Smooth muscle cell (in vitro differentiated cells): ENCODE measurements at regions not wholly inside any gene's neighbourhood (a gene's known extent, or its start where the extent isn't known, plus 50 kb on each side); places are given as distances from the start of the nearest gene placed in this dataset.

Experiments
- DNase-seq: peaks from one replicate; lab custom pipeline; 2025; ENCODE audit not compliant: unreplicated experiment; lab: John Stamatoyannopoulos, UW
- H2AFZ ChIP-seq: fragments of 200-600 bp; sonication (generic); 2 replicates; pipeline ENCODE4 v1.6.0; 2016; ENCODE audit warnings: antibody characterized with exemption, low read depth, mild to moderate bottlenecking
- H3F3A ChIP-seq: fragments of 200-600 bp; sonication (generic); 2 replicates; pipeline ENCODE4 v1.6.0; 2017; ENCODE audit warnings: antibody characterized with exemption, low read depth
- H3K27ac ChIP-seq: fragments of 200-600 bp; sonication (generic); 2 replicates; pipeline ENCODE4 v1.5.1; 2016; ENCODE audit warnings: low read depth, mild to moderate bottlenecking
- H3K27me3 ChIP-seq: fragments of 200-600 bp; sonication (generic); 2 replicates; pipeline ENCODE4 v1.6.1; 2016; ENCODE audit warnings: low read depth, mild to moderate bottlenecking
- H3K36me3 ChIP-seq: fragments of 200-600 bp; sonication (generic); 2 replicates; pipeline ENCODE4 v1.5.1; 2016; ENCODE audit warnings: low read depth
- H3K4me1 ChIP-seq: fragments of 200-600 bp; sonication (generic); 2 replicates; pipeline ENCODE4 v1.5.1; 2016; ENCODE audit warnings: low read depth
- H3K4me2 ChIP-seq: fragments of 200-600 bp; sonication (generic); 2 replicates; pipeline ENCODE4 v1.6.0; 2016; ENCODE audit warnings: mild to moderate bottlenecking
- H3K4me3 ChIP-seq: fragments of 200-600 bp; sonication (generic); 2 replicates; pipeline ENCODE4 v1.5.1; 2016; ENCODE audit warnings: mild to moderate bottlenecking
- H3K79me2 ChIP-seq: fragments of 200-600 bp; sonication (generic); 2 replicates; pipeline ENCODE4 v1.6.0; 2016; ENCODE audit warnings: low read depth, mild to moderate bottlenecking
- H3K9ac ChIP-seq: fragments of 200-600 bp; sonication (generic); 2 replicates; pipeline ENCODE4 v1.6.0; 2016; ENCODE audit warnings: low read depth
- H3K9me3 ChIP-seq: fragments of 200-600 bp; sonication (generic); replicated peaks from 2 replicates; pipeline ENCODE4 v1.5.1; 2016; ENCODE audit warnings: low read depth
- H4K20me1 ChIP-seq: fragments of 200-600 bp; sonication (generic); 2 replicates; pipeline ENCODE4 v1.6.0; 2016; ENCODE audit warnings: low read depth
- WGBS: methylation state at CpG from one replicate; pipeline ENCODE4 v1.1.7; 2016; ENCODE audit warnings: low lambda C conversion rate; 5-methylcytosine and 5-hydroxymethylcytosine counted together
- TF ChIP-seq, protein P1 (sequence below): fragments of 200-600 bp; sonication (generic); IDR thresholded peaks from 2 replicates; pipeline ENCODE4 v1.5.1; 2017; ENCODE audit warnings: borderline replicate concordance, mild to moderate bottlenecking, antibody characterized with exemption; ENCODE audit not compliant: insufficient read depth, poor library complexity, severe bottlenecking

DNA sequence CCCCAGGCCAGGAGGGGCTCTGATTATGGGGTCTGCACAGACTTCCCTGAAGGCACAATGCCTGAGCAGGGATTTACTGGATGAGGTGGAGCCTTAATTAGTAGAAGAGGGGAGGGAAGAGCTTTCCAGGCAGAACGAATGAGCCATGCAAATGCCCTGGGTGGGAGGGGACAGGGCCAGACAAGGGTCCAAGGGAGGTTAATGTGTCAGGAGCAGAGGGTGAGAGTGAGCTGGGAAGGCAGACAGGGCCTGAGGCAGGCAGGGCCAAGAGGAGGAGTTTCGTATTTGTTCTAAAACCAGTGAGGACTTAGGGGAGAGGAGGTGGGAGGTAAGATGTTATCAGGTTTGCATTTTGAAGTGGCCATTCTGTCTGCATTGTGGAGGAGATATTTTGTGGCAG lies 65.3 kb downstream of the NPY start:
- Histone ChIP-seq H3K4me1 (peaks cover 8% of the 10 kb centered on the region), H4K20me1 (no peaks in the 10 kb centered on the region), H3F3A (no peaks in the 10 kb centered on the region), H3K27ac (no peak overlapping the region), H3K27me3 (no peaks in the 10 kb centered on the region), H3K4me3 (no peak overlapping the region), H3K9ac (no peak overlapping the region), H3K4me2 (no peak overlapping the region), H3K79me2 (no peaks in the 10 kb centered on the region), H2AFZ (no peak overlapping the region), H3K36me3 (no peaks in the 10 kb centered on the region), H3K9me3 (no peaks in the 10 kb centered on the region)
- TF ChIP-seq, protein P1, sequence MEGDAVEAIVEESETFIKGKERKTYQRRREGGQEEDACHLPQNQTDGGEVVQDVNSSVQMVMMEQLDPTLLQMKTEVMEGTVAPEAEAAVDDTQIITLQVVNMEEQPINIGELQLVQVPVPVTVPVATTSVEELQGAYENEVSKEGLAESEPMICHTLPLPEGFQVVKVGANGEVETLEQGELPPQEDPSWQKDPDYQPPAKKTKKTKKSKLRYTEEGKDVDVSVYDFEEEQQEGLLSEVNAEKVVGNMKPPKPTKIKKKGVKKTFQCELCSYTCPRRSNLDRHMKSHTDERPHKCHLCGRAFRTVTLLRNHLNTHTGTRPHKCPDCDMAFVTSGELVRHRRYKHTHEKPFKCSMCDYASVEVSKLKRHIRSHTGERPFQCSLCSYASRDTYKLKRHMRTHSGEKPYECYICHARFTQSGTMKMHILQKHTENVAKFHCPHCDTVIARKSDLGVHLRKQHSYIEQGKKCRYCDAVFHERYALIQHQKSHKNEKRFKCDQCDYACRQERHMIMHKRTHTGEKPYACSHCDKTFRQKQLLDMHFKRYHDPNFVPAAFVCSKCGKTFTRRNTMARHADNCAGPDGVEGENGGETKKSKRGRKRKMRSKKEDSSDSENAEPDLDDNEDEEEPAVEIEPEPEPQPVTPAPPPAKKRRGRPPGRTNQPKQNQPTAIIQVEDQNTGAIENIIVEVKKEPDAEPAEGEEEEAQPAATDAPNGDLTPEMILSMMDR, result no peak
- DNase-seq, result no peak
- WGBS, result 19% methylated on average over 2 of the region's 2 CpGs

DNA sequence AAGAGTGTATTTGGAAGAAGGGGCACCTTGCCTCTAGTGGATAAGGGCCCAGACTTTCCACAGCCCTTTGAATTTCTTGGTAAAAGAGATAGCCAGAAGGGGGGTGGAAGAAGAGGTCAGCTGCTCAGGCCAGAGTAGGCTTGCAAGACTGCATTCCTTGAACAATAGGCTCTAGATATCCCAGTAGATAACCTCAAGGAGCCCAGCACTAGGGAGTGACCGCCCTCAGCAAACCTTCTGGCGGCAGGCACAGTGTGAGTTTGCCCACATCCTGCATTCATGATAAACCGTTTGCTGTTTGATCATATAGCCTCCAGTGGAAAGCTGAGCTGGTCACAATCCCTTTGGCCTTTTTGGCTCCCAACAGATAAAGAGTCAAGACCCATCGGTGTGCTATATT lies 70.5 kb downstream of the NPY start:
- Histone ChIP-seq H3K4me2 (no peak overlapping the region), H3K4me3 (no peak overlapping the region), H3K79me2 (no peaks in the 10 kb centered on the region), H2AFZ (no peak overlapping the region), H4K20me1 (no peaks in the 10 kb centered on the region), H3F3A (no peaks in the 10 kb centered on the region), H3K36me3 (no peaks in the 10 kb centered on the region), H3K9ac (no peak overlapping the region), H3K27me3 (no peaks in the 10 kb centered on the region), H3K27ac (no peak overlapping the region), H3K9me3 (no peaks in the 10 kb centered on the region), H3K4me1 (peaks cover 4% of the 10 kb centered on the region)
- TF ChIP-seq, protein P1, result no peak
- WGBS, result 69% methylated on average over 4 of the region's 4 CpGs
- DNase-seq, result no peak

DNA sequence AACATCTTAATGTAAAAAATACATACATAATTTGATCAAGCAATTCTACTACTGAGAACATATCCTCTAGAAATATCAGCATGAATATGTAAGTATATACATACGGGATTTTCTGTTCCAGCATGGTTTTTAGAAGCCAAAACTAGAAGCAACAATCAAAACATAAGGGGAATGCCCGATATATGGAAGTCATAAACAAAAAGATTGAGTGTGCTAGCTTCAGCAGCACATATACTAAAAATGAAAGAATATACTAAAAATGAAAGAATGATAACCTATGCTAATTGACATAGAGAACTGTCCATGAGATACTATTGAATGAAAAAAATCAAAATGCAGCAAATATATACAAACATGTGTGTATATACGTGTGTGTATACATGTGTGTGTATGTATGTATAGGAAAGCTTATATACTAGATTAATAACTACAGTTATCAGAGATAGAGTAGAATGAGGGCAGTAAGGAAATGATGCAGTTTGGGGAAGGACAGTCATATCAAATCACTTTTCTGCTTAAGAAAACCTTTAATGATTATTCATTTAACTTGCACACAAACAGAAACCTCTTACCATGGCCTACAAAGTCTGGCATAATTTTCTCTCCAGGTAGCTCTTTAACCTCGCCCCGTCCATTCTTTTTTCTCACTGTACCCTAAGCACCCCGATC lies 72.9 kb downstream of the NPY start:
- Histone ChIP-seq H3K9me3 (no peaks in the 10 kb centered on the region), H3K27ac (no peak overlapping the region), H3K4me3 (no peak overlapping the region), H3K9ac (no peak overlapping the region), H4K20me1 (no peaks in the 10 kb centered on the region), H3K27me3 (no peaks in the 10 kb centered on the region), H3K36me3 (no peaks in the 10 kb centered on the region), H3F3A (no peaks in the 10 kb centered on the region), H2AFZ (no peak overlapping the region), H3K79me2 (no peaks in the 10 kb centered on the region), H3K4me1 (no peaks in the 10 kb centered on the region), H3K4me2 (no peak overlapping the region)
- 93% methylated on average over 6 of the region's 6 CpGs for WGBS
- DNase-seq, result no peak
- TF ChIP-seq, protein P1, result no peak

DNA sequence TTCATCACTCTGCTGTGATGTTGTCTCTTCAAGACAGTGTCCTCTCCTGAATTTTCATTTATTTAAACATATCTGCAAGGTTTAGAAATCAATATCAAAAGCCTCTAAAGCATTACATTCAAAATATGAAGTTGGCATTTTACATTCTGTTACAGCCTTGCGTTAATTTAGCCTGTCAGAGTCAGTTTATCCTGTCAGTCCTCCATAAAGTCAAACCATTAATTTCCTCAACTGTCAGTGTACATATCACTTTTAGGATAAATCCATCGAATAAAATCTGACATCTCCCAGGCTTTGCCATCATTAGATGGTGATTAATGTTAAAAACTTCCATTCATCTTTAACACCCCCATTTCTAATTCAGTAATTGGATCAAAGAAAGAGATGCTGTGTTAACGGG lies 77.0 kb downstream of the NPY start:
- H3K9ac ChIP-seq, result no peak overlapping the region
- H3F3A ChIP-seq, result no peaks in the 10 kb centered on the region
- no peak for DNase-seq
- H2AFZ ChIP-seq, result no peak overlapping the region
- no peaks in the 10 kb centered on the region for H3K4me1 ChIP-seq
- no peaks in the 10 kb centered on the region for H3K27me3 ChIP-seq
- H3K4me2 ChIP-seq, result no peak overlapping the region
- H3K36me3 ChIP-seq, result no peaks in the 10 kb centered on the region
- no peak overlapping the region for H3K4me3 ChIP-seq
- H3K79me2 ChIP-seq, result no peaks in the 10 kb centered on the region
- 98% methylated on average over 3 of the region's 3 CpGs for WGBS
- H4K20me1 ChIP-seq, result no peaks in the 10 kb centered on the region
- H3K9me3 ChIP-seq, result no peaks in the 10 kb centered on the region
- TF ChIP-seq, protein P1, result no peak
- H3K27ac ChIP-seq, result no peak overlapping the region
